H1 (cell line): ENCODE measurements at regions not wholly inside any gene's neighbourhood (a gene's known extent, or its start where the extent isn't known, plus 50 kb on each side); places are given as distances from the start of the nearest gene placed in this dataset.

Experiments
- BRCA1 ChIP-seq: IDR thresholded peaks from 2 replicates; pipeline ENCODE4 v1.6.1; 2012; ENCODE audit warnings: low read depth, low read length, improper control_type of control experiment
- CHD2 ChIP-seq: IDR thresholded peaks from 2 replicates; pipeline ENCODE4 v1.6.1; 2012; ENCODE audit warnings: low read length, improper control_type of control experiment
- FOSL1 ChIP-seq: IDR thresholded peaks from 2 replicates; pipeline ENCODE4 v1.6.1; 2011; ENCODE audit warnings: mild to moderate bottlenecking, low read depth, low read length, moderate library complexity; ENCODE audit not compliant: insufficient read depth
- POLR2A ChIP-seq, 2 experiments: IDR thresholded peaks; 1 replicate in 1 of 2; 2 replicates in 1 of 2; pipeline ENCODE4 v1.6.1; 2011; ENCODE audit warnings: low read depth in 2 of 2, low read length in 2 of 2, mild to moderate bottlenecking in 2 of 2; ENCODE audit errors: control extremely low read depth in 1 of 2
- POLR2AphosphoS5 ChIP-seq: IDR thresholded peaks from 2 replicates; pipeline ENCODE4 v1.6.1; 2011; ENCODE audit warnings: low read depth, low read length
- USF2 ChIP-seq: IDR thresholded peaks from 2 replicates; pipeline ENCODE4 v1.6.1; 2011; ENCODE audit warnings: low read length, improper control_type of control experiment

DNA sequence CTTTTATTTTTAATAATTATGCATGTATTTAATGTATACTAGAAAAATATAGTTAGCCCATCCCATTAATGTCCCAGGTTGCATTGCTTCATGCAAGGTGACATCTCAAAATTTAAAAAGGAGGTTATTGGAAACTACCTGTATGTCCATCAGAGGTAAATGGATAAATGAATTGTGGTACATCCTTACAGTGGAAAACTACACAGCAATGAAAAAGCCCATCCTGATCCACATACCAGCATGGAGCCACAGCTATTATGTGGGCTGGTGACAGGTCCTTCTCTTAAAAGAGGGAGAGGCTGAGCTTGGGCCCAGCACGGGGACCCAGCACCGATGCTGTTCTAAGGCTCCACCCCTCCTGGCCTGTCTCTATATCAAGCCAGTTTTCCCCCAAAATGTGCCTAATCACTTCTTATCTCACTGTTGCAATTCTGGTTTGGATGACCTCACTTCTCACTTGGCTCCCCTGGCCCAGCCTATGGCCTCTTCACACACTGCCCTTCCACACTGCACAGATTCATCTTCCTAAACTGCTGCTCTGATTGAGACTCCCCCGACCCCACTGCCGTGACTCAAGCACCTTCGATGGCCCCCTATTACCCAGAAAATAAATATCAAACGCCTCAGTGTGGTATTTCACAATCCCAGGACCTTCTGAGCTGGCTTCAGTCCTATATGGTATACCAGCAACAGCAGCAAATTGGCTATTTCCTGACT, 97.1 kb upstream of the NCOR2 start:
- no peak for TF ChIP-seq FOSL1
- TF ChIP-seq BRCA1, result no peak
- no peak for TF ChIP-seq POLR2AphosphoS5
- no peak for TF ChIP-seq POLR2A (IDR thresholded peaks at IDR 0.05; ENCODE audit: control extremely low read depth in 1 of 2, low read depth in 2 of 2, low read length in 2 of 2)
- no peak for TF ChIP-seq USF2
- no peak for TF ChIP-seq CHD2
